GM21723 (cell line): ENCODE measurements at regions not wholly inside any gene's neighbourhood (a gene's known extent, or its start where the extent isn't known, plus 50 kb on each side); places are given as distances from the start of the nearest gene placed in this dataset.

ENCODE experiments used
- ATAC-seq: cut with Tn5 transposase; IDR thresholded peaks from one replicate; pipeline ENCODE4 v1.9.1; 2021; ENCODE audit warnings: mild to moderate bottlenecking, moderate library complexity; ENCODE audit not compliant: unreplicated experiment

- ATAC-seq = no peak
Observed at GRCh38 chr13:24043590-24044350, 116.8 kb upstream of the SPATA13 start.

GRCh38 chr13:24045597-24045996, 114.9 kb upstream of the SPATA13 start:
- no peak for ATAC-seq

GRCh38 chr13:24050292-24050711, 110.2 kb upstream of the SPATA13 start:
- ATAC-seq = no peak

GRCh38 chr13:24050796-24051715, 109.5 kb upstream of the SPATA13 start:
- no peak for ATAC-seq

GRCh38 chr13:24052547-24053518, 107.7 kb upstream of the SPATA13 start:
- no peak for ATAC-seq

GRCh38 chr13:24053519-24054251, 106.8 kb upstream of the SPATA13 start:
- ATAC-seq = peak; percentile 89

GRCh38 chr13:24056616-24057137, 103.8 kb upstream of the SPATA13 start:
- ATAC-seq = no peak

GRCh38 chr13:24060993-24061392, 99.5 kb upstream of the SPATA13 start:
- no peak for ATAC-seq

- no peak for ATAC-seq
Observed at GRCh38 chr13:24063281-24063877, 97.1 kb upstream of the SPATA13 start.

- no peak for ATAC-seq
Observed at GRCh38 chr13:24064371-24064770, 96.1 kb upstream of the SPATA13 start.

- ATAC-seq = no peak
Observed at GRCh38 chr13:24065176-24065575, 95.3 kb upstream of the SPATA13 start.

- no peak for ATAC-seq
Observed at GRCh38 chr13:24066405-24067295, 93.9 kb upstream of the SPATA13 start.

- no peak for ATAC-seq
Observed at GRCh38 chr13:24068472-24068871, 92.0 kb upstream of the SPATA13 start.

- no peak for ATAC-seq
Observed at GRCh38 chr13:24071016-24071415, 89.5 kb upstream of the SPATA13 start.

GRCh38 chr13:24071423-24072075, 89.0 kb upstream of the SPATA13 start:
- no peak for ATAC-seq

- no peak for ATAC-seq
Observed at GRCh38 chr13:24073657-24074056, 86.9 kb upstream of the SPATA13 start.

GRCh38 chr13:24074678-24075077, 85.8 kb upstream of the SPATA13 start:
- no peak for ATAC-seq
